Type B pancreatic cell (in vitro differentiated cells): ENCODE measurements at regions not wholly inside any gene's neighbourhood (a gene's known extent, or its start where the extent isn't known, plus 50 kb on each side); places are given as distances from the start of the nearest gene placed in this dataset.
"Not testable (repeated sequence)": the region's sequence is repeated elsewhere in the genome, so short reads cannot be mapped to it uniquely, and the experiment has no call there.

Source experiments
- DNase-seq: peaks from one replicate; pipeline ENCODE4 v3.0.0; 2021; ENCODE audit warnings: mixed read lengths; ENCODE audit not compliant: unreplicated experiment; ENCODE audit errors: extremely low spot score
- H3K27ac Mint-ChIP-seq: 2 replicates; pipeline ENCODE4 v1.8.0; 2021; ENCODE audit warnings: mild to moderate bottlenecking, mixed read lengths
- H3K27me3 Mint-ChIP-seq: 2 replicates; pipeline ENCODE4 v1.8.0; 2021; ENCODE audit warnings: mixed read lengths
- H3K36me3 Mint-ChIP-seq: 2 replicates; pipeline ENCODE4 v1.8.0; 2021; ENCODE audit warnings: mixed read lengths
- H3K4me1 Mint-ChIP-seq: one replicate; pipeline ENCODE4 v1.8.0; 2021; ENCODE audit warnings: mixed read lengths; ENCODE audit not compliant: unreplicated experiment
- H3K4me3 Mint-ChIP-seq: 2 replicates; pipeline ENCODE4 v1.8.0; 2021; ENCODE audit warnings: mild to moderate bottlenecking, mixed read lengths
- H3K9me3 Mint-ChIP-seq: 2 replicates; pipeline ENCODE4 v1.8.0; 2021; ENCODE audit warnings: mixed read lengths
- TF ChIP-seq, protein P1 (sequence below): fragments of 200-600 bp; sonication (generic); conservative IDR thresholded peaks from 2 replicates; pipeline ENCODE4 v1.5.0; 2021; ENCODE audit warnings: antibody characterized with exemption, mild to moderate bottlenecking

DNA sequence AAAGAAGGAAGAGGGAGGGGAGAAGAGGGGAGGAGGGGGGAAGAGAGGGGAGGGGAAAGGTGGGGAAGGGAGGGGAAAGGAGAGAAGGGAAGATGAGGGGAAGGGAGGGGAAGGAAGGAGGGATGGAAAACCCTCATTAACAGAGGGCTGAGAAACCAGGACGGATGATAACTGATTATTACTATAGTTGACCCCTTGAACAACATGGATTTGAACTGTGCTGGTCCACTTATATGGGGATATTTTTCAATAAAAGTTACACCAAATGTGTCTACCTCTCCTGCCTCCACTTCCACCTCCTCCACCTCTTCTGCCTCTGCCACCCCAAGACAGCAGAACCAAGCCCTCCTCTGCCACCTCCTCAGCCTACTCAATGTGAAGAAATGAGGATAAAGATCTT, 184.1 kb upstream of the ARID1B start:
- no peak overlapping the region for H3K4me3 Mint-ChIP-seq
- no peak overlapping the region for H3K27ac Mint-ChIP-seq
- H3K36me3 Mint-ChIP-seq, result no peaks in the 10 kb centered on the region
- no peaks in the 10 kb centered on the region for H3K9me3 Mint-ChIP-seq
- peaks cover 6% of the 10 kb centered on the region for H3K4me1 Mint-ChIP-seq
- no peak for DNase-seq
- peaks cover 10% of the 10 kb centered on the region for H3K27me3 Mint-ChIP-seq
- TF ChIP-seq, protein P1, sequence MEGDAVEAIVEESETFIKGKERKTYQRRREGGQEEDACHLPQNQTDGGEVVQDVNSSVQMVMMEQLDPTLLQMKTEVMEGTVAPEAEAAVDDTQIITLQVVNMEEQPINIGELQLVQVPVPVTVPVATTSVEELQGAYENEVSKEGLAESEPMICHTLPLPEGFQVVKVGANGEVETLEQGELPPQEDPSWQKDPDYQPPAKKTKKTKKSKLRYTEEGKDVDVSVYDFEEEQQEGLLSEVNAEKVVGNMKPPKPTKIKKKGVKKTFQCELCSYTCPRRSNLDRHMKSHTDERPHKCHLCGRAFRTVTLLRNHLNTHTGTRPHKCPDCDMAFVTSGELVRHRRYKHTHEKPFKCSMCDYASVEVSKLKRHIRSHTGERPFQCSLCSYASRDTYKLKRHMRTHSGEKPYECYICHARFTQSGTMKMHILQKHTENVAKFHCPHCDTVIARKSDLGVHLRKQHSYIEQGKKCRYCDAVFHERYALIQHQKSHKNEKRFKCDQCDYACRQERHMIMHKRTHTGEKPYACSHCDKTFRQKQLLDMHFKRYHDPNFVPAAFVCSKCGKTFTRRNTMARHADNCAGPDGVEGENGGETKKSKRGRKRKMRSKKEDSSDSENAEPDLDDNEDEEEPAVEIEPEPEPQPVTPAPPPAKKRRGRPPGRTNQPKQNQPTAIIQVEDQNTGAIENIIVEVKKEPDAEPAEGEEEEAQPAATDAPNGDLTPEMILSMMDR, result no peak

DNA sequence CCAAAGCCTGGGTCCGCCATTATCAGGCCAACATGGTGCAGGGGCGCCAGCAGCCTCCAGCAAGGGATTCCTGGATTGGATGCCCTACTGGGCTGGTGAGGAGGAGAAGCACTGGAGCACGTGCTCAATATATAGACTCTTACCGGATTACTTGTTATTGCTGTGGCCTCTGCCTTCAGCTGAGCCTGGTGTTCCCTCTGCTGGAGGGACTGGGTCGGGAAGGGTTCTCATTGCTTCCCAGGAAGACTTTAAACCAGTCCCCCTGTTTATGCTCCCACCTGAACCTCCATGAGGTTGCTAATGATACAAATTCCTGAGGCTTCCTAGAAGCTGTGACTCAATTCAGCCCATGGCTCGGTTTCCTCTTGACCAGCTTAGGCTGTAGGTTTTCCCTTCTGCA, 186.7 kb upstream of the ARID1B start:
- no peaks in the 10 kb centered on the region for H3K9me3 Mint-ChIP-seq
- H3K27ac Mint-ChIP-seq, result no peak overlapping the region
- TF ChIP-seq, protein P1, result no peak
- DNase-seq, result no peak
- no peaks in the 10 kb centered on the region for H3K36me3 Mint-ChIP-seq
- no peaks in the 10 kb centered on the region for H3K4me1 Mint-ChIP-seq
- no peak overlapping the region for H3K4me3 Mint-ChIP-seq
- no peaks in the 10 kb centered on the region for H3K27me3 Mint-ChIP-seq

DNA sequence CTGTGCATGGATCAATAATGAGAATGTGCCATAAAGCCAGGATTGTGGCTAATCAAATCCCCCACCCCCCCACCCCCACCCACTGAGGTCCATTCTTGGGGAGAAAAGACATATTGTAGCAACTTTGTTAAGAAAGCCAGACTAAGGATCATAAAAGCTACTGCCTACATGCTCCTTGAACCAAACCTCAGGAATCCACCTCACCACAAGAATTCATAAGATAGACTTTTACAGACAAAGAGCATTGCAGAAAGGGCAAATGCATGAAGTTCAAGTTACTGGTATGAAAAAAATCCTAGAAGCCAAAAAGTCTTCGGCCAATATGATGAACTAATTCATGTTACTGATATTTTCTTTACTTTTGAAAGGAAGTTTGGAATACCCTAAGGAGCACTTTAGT, 187.9 kb upstream of the ARID1B start:
- H3K36me3 Mint-ChIP-seq, result no peaks in the 10 kb centered on the region
- no peaks in the 10 kb centered on the region for H3K27me3 Mint-ChIP-seq
- TF ChIP-seq, protein P1, result no peak
- DNase-seq, result no peak
- H3K4me1 Mint-ChIP-seq, result no peaks in the 10 kb centered on the region
- no peak overlapping the region for H3K4me3 Mint-ChIP-seq
- no peak overlapping the region for H3K27ac Mint-ChIP-seq
- H3K9me3 Mint-ChIP-seq, result no peaks in the 10 kb centered on the region

DNA sequence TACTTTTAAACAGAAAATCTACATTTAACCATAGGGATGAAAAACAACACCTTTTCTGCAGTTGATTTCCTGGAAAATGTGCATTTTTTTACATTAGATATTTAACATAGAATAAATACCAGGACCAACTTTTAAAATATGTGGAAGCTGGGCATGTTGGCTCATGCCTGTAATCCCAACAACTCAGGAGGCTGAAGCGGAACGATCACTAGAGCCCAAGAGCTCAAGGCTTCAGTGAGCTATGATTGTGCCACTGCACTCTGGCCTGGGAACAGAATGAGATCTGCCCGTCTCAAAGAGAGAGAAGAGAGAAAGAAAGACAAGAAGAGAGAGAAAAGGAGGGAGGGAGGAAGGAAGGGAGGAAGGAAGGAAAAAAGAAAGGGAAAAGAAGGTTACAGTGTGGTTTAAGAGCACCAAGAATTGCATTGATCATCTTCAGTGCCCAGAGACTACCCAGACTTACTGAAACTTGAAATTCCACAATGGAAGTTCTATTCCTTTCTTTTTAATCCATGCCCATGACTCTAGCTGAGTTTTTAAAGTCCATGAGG, 189.4 kb upstream of the ARID1B start:
- Mint-ChIP-seq H3K9me3 (no peaks in the 10 kb centered on the region), H3K36me3 (no peaks in the 10 kb centered on the region), H3K4me1 (no peaks in the 10 kb centered on the region), H3K4me3 (no peak overlapping the region), H3K27me3 (no peaks in the 10 kb centered on the region), H3K27ac (no peak overlapping the region)
- TF ChIP-seq, protein P1, result no peak
- DNase-seq, result no peak

DNA sequence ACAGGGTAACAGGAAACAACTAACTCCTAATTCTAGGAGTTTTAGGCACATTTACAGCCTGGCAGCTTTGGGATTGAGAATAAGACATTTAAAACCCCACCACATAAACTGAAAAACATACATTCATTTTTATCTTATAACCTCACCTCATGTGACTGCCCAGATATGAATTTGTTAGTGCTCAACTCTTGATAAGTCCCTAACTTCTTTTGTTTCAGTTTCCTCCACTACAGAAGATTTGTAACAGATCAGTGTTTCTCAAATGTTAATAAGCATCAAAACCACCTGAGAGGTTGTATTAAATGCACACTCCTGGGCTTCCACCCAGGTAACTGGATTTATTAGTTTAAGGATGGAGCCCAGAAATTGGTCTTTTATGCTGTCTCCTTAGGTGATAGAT, 190.1 kb upstream of the ARID1B start:
- Mint-ChIP-seq H3K9me3 (no peaks in the 10 kb centered on the region), H3K4me1 (no peaks in the 10 kb centered on the region), H3K4me3 (no peak overlapping the region), H3K27me3 (no peaks in the 10 kb centered on the region), H3K27ac (no peak overlapping the region), H3K36me3 (no peaks in the 10 kb centered on the region)
- no peak for DNase-seq
- TF ChIP-seq, protein P1, result no peak

DNA sequence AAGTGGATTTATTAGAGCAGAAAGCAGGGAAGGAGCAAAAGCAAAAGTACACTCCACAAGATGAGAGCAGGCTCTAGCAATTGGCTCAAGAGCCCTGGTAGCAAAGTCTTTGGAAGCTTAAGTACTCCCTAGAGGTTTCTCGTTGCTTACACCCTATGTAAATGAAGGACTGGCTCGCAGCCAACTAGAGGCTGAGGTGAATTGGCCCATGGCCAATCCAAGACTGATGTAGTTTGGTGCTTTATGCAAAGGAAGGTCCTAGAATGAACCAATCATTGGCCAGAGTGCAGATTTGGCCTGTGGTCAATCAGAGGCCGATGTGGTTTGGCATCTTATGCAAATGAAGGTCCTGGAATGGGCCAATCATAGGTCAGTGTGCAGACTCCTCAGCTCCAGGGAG, 191.3 kb upstream of the ARID1B start:
- TF ChIP-seq, protein P1, result no peak
- H3K9me3 Mint-ChIP-seq, result peaks cover 4% of the 10 kb centered on the region
- no peaks in the 10 kb centered on the region for H3K36me3 Mint-ChIP-seq
- H3K27me3 Mint-ChIP-seq, result no peaks in the 10 kb centered on the region
- H3K4me3 Mint-ChIP-seq, result no peak overlapping the region
- no peak for DNase-seq
- H3K4me1 Mint-ChIP-seq, result no peaks in the 10 kb centered on the region
- no peak overlapping the region for H3K27ac Mint-ChIP-seq

DNA sequence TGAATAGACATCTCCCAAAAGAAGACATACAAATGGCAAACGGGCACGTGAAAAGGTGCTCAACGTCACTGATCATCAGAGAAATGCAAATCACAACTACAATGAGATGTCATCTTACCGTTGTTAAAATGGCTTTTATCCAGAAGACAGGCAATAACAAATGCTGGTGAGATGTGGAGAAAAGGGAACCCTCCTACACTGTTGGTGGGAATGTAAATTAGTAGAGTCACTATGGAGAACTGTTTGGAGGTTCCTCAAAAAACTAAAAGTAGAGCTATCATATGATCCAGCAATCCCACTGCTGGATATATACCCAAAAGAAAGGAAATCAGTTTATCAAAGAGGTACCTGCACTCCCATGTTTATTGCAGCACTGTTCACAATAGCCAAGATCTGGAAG, 193.1 kb upstream of the ARID1B start:
- not testable (repeated sequence) for H3K4me3 Mint-ChIP-seq, H3K36me3 Mint-ChIP-seq, DNase-seq, H3K4me1 Mint-ChIP-seq, H3K27me3 Mint-ChIP-seq, H3K27ac Mint-ChIP-seq, H3K9me3 Mint-ChIP-seq
